RCC 7860 (cell line): ENCODE measurements at regions not wholly inside any gene's neighbourhood (a gene's known extent, or its start where the extent isn't known, plus 50 kb on each side); places are given as distances from the start of the nearest gene placed in this dataset.
A peak's percentile ranks its signal among the peaks of the same experiment; 100 is the strongest.
"Not testable (repeated sequence)": the region's sequence is repeated elsewhere in the genome, so short reads cannot be mapped to it uniquely, and the experiment has no call there.

Experiments
- DNase-seq: peaks from one replicate; pipeline ENCODE4 v3.0.0-alpha.2; 2015; ENCODE audit warnings: low spot score
- FAIRE-seq: peaks from 2 replicates; lab custom pipeline; 2012; peaks lifted over from hg19 to GRCh38; lab: Jason Lieb, UNC

DNA sequence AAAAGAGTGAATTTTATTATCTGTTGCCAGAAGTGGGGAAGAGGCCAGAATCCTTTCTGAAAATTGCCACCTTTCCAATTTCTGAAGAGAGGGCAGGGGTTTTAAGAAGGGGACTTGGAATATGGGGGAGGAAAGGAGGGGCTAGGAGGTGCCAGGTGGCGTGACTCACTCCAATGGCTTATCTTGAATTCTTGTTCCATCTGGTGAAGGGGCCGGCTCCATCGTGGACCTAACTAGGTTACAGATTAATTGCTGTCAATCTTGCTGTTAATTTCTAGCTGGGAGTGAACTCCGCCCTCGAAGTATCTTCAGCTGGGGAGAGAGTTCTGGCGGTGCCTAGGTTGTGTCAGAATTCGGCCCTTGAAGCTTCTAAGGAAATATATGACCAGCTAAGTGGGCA lies 138.7 kb downstream of the YTHDC2 start:
- FAIRE-seq: no peak
- DNase-seq: no peak

DNA sequence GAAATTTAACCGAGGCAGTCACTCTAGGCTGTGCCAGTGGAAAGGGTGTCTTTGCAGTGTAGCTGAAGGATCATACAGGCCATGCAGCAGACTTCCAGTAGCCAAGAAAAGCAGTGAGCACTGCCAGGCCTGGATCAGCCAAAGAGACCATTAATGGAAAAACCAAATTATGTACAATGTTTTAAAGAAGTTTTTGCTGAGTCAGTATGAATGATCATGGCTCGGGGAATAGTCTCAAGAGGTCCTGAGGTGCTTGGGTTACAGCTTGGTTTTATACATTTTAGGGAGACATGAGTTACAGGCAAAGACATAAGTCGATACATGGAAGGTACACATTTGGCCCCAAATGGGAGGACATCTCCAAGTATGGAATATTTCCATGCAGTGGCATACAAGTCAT lies 141.3 kb downstream of the YTHDC2 start:
- DNase-seq (no peak), FAIRE-seq (no peak)

DNA sequence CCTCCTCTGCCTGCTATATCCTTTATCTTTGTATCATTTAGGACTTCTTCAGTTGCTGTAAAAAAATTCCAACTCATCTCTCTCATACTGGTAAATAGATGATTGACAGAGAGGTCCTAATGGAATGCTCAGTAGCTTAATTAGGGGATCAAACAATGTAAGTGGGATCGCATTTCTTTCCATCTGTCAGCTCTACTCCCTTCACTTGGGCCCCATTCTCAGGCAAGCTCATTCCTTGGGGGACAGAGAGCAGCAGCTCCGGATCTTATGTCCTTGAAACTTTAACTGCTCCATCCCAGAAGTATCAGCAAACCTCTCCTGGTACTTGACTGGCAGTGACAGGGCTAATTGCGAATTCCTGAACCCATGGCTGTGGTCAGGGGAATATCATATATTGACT lies 146.7 kb downstream of the YTHDC2 start:
- FAIRE-seq: no peak
- DNase-seq: no peak

DNA sequence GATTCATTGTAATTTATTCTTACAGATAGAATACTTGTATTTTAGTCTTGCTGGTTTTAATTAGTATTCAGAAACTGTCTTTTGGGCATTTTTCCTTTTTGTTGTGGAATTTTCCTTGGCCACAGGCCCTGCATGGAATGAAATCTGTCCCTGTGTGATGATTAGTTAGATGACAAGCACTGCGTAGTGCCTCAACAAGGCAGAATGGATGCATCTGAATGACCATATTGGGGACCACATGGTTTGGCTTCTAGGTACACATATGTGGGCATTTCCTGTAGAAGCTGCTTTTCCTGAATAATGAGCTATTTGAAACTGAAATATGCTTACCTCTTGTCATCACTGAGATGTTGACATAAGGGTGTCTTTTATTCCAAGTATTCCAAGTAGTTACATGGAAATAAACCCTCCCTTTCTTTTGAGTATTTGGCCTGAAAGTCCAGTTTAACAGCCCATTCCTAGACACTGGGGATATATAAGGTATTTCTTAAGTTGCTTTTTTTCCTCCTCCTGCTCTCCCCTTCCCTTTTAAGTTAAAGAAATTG lies 147.3 kb downstream of the YTHDC2 start:
- DNase-seq (no peak), FAIRE-seq (no peak)

DNA sequence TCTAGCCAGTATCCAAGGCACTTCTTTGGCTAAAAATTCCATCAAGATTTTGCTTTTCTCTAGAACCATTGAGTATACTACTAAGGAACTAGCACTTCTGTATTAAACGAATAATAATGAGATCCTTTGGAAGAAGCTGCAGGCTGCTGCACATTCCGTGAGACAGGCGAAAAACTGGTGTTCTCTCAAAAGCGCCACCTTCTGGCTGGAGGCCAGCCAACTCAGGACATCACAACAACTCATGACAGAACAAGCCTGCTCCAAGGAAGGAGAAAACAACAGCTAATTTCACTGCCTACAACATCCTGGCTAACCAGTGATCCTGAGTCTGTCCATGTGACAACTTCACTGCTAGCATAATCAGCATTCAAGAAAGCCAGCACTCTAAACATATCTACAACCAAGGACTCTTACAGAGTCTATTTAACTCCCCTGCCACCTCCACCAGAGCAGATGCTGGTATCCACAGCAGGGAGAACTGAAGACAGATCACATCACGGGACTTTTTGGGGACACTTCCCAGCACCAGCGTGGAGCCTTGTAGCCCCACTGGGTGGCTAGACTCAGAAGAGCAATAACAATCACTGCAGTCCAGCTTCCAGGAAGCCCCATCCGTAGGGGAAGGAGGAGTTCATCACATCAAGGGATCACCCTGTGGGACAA lies 150.5 kb downstream of the YTHDC2 start:
- DNase-seq: no peak
- no peak for FAIRE-seq

DNA sequence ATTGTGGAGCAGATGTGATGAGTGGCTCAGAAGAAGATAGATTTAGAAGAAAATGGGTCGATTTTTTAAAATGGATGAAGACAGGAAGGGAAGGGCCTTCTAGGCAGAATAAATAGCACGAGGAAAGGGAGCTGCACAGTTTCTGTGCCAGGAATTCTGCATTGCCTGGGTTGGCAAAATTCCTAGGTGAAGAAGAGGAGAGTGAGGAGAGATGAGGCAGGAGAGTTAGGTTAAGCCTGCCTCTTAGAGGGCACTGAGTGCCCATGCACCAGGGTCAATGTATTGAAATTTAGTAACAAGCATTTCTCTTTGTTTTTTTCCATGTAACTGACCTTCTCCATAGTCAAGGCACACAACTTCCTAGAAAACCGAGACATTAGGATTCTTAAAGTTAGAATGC lies 159.5 kb downstream of the YTHDC2 start:
- FAIRE-seq: no peak

DNA sequence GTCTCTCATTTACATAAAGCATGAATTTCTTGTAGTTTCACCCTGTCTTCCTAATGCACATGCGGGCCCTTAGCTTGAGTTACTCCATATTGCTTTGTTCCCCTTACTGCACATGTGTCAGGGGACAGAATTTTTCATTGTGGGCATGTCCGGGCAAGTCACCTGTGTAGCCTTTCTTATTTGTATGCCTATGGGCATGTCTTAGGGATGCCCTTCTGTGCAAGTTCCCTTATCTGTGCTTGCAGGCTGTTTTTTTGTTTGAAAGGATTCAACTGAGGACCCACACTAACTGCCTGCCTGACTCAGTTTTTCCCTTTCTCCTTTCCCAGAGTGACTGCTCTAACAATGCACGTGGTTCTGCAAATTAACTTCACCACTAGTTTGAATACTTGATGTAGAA lies 161.7 kb downstream of the YTHDC2 start:
- no peak for FAIRE-seq
- DNase-seq: no peak

More for the DNA sequence above, 159.5 kb downstream of the YTHDC2 start:
- DNase-seq: no peak

DNA sequence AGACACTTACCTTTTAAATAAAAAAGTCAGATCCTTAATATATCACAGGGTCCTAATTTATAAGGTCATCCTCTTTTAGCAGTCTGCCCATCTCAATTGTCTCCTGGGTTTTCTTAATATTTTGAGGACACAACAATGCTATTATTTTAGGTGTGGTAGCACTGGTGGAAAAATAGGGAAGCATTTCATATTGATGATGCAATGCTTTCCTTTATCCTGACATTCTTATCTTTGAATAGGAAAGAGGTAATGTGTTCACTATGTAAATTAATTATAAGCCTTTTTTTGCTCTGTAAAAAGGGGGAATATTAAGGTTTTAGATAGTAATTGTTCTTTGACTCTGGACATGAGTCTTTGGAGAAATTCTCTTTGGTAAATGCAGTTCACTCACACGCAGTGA lies 164.7 kb downstream of the YTHDC2 start:
- no peak for DNase-seq
- no peak for FAIRE-seq

DNA sequence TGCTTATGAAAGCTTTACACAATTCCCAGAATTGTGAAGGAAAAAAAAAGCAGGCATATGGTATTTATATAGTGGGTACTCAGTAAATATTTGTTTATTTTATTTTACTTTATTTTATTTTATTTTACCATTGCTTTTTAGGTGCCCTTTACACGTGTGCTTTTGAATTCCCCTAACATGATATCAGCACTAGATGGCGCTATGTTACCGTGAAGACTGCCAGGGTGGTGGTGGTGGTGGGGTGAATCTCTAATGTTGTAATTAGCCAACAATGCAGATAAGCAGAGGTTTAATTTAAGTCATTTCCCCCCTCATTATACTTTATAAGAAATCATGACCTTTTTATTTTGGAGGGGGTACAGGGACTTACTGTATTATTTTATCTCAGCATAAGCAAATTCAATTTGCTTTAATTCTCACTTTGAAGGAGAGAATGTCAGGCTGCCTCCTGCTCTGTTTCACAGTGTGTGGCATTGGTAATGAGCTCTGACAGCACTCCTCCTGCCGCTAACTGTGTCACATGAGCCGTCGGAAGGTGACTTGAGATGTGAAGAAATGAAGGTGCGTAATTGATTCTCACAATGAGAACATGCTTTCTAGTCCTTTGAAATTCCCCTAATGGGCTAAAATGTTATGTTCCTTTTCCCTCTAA lies 165.6 kb downstream of the YTHDC2 start:
- peak; percentile 13 for DNase-seq
- peak; percentile 52 for FAIRE-seq

DNA sequence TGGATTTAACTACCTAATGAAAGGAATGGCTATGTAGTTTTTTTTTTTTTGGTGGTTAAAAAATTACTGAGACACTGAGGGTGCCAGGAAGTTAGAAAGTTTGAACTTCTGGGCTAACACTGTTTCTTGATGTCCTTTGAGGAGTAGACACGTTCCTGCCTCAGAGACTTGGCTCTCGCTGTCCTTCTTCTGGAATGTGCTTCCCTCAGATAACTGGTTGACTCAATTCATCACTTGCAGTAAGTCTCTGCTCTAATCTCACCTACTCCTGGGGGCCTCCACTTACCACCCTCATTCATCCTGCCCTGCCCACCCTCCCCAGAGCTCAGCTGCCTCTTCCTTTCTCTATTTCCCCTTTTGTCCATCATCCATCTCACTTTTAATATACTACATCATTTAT lies 167.0 kb downstream of the YTHDC2 start:
- DNase-seq (no peak), FAIRE-seq (no peak)

DNA sequence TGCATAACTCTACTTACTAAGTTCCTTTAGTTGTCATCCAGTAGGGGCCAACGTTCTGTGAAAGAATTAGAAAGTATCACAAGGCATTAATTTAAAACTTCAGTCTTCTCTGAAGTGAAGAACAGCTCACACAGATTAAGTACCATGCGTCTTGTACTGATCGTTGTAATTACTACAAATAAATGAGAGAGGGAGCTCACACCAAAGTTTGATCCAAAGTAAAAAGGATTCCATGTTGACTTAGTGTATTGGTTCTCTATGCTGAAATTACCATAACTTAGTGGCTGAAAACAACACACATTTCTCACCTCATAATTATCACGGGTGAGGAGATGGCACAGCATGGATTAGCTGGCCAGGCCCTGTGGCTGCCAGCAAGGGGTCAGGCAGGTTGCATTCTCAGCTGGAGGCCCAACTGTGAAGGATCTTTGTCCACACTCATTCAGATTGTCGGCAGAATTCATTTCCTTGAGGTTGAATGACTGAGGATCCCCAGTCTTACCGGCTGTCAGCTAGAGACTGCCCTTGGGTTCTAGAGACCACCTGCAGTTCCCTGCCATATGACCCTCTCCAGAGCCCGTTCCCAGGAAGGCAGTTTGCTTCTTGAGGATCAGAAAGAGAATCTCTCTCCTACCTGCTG lies 169.1 kb downstream of the YTHDC2 start:
- FAIRE-seq (no peak), DNase-seq (no peak)

DNA sequence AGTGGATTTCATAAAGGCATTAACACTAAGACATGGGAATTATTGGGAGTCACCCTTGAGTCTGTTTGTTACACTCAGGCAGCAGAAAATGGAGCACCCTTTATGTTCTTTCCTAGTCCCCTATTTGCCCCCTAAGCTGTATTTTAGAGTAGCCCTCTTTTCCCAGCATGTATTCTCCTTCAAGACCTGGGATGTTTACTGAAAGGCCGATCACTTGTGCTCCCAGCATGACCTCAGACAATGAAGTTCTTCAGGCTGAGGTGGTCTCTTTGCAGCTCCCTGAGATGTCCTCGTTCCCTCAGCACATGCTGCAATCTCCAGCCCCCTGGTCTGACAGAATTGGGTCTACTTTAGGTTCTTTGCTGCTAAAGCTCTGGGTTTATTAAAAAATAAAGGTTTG lies 169.7 kb downstream of the YTHDC2 start:
- no peak for FAIRE-seq
- DNase-seq: no peak

DNA sequence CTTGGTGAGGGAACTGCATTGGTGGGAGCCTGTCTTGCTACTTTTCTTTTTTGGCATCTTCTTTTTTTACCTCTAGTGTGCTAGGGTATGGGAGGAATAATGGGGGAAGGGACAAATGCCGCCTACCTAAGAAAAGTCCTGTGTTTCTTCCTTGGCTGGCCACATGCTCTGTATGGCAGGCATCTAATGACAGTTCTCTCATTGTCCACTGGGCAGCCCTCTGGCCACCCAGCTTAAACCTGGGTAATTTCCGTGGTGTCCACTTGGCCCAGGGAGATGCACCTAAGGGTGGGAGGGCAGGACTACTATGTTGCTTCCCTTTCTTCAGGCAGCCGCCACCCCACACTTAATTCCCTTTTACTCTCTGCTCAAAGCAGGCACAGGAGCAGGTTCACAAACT lies 173.1 kb downstream of the YTHDC2 start:
- DNase-seq (no peak), FAIRE-seq (no peak)

DNA sequence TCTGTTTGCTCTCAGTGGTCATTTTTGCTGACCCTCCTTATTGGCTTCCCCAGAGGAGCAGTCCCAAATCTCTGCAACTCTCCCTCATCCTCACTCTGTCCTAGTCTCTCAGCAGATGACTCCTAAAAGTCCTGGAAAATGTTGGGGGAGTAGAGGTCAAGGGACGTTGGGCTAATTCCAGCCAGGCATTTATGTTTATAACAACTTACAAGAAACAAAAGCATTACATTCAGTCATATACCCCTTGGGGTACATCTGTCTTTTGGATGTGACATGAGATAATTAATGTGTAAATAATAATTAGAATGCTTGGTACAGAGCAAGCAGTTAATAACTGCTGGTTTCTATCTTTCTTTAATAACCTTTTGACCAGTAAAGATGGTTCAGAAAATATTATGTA lies 176.2 kb downstream of the YTHDC2 start:
- DNase-seq: no peak
- no peak for FAIRE-seq

DNA sequence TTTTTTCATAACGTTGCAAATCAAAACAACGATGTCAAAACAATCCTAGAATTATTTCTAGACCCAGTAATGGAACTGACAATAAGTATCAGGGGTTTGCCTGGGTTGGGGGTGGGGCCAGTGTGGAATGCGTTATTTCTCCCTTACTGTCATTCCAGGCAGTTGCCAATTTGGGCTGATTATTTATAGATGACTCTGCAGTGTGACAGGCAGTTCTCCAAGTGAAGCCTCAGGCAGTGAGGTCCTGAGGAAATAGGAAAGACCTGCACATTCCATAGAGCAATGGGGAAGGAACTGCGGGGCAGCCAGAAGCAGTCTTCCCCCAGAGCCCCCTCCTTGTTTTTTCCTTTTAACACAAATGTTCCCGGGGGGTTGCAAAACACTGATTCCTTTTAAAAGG lies 179.0 kb downstream of the YTHDC2 start:
- no peak for DNase-seq
- no peak for FAIRE-seq

DNA sequence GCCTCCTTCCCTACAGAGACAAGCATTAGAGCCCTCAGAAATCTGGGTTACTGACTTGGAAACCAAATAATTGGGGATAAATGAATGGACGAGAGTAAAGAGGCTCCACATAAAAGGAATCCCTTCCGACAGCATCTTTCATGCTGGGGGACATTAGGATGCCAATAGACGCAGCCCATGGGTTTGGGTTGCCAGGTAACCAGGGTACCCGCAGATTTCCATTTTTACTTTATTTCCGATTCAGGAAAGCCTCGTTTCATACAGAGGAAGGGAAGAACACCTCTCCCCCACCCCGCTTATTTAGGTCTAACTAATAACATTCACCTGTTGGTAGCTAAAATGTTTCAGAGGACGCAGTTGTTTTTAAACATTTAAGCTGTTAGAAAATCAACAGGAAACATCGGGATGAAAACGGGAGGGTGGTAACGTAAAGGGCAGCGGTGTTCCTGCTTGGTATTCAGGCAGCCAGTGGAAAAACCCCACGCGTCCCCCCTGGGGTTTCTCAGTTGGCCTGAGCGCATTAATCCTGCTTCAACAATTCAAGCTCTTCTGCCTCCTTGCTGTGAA lies 179.5 kb downstream of the YTHDC2 start:
- no peak for FAIRE-seq
- no peak for DNase-seq

DNA sequence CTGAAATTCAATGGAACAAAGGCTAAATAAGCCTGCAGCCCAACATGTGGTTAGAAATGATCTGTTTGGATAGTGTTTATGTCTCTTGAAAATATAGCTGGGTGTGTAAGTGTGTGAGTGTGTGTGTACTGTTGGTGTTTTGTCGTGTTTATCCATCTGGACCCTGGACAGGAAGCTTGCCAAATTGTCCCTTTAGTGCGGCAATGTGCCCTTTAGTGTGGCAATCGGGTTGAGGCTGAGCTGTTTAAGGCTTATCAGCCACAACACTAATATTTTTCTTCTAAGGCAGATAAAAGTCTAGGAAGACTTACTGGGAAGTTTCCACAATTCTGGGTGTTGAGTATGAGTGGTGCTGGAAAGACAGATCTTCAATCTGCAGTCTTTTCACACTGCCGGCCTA lies 180.2 kb downstream of the YTHDC2 start:
- no peak for DNase-seq
- no peak for FAIRE-seq

DNA sequence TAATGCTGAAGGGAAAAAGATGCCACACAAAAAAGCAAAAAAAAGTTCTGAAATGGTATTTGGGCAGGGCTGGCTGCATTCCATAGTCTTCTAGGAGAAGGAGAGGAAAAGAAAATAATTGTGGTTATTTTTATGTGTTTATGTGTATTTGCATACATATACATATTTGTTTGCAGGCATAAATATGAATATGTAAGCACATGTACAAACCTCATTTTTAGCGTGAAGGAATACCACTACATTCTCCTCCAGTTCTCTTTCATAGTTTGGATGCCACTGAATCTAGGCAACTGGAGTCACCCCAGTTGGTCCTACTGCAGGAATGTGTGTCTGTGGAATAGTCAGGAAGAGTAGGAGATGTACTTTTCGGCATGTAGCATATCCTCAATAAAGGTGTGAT lies 181.1 kb downstream of the YTHDC2 start:
- DNase-seq: no peak
- FAIRE-seq: no peak

DNA sequence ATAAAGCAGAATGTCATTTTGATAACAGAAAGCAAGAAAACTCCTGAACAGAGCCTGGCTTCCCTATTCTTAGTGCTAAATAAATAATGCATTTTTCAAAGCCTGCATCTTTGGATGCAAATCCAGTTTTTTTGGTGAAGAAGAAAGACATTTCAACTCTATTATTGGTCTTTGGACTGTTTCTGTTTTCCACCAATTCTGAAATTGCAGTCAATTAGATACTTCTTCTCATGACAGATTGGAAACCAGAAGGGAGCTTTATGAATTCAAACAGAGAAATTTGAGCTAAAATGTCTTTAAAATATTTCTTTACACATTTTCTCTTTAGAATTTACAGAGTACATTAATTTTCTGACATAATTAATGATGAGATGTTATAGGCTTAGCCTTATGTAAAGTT lies 189.8 kb downstream of the YTHDC2 start:
- FAIRE-seq (no peak), DNase-seq (no peak)

DNA sequence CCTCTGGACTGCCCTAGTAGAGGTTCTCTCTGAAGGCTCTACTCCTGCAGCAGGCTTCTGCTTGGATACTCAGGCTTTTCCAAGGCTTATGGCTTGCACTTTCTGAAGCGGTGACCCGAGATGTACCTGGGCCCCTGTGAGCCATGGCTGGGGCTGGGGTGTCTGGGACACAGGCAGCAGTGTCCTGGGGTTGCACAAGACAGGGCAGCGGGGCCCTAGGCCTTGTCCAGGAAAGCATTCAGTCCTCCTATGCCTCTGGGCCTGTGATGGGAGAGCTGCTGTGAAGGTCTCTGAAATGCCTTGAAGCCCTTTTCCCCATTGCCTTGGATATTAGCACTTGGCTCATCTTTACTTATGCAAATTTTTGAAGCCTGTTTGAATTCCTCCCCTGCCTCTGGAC lies 192.2 kb downstream of the YTHDC2 start:
- DNase-seq (no peak), FAIRE-seq (no peak)

DNA sequence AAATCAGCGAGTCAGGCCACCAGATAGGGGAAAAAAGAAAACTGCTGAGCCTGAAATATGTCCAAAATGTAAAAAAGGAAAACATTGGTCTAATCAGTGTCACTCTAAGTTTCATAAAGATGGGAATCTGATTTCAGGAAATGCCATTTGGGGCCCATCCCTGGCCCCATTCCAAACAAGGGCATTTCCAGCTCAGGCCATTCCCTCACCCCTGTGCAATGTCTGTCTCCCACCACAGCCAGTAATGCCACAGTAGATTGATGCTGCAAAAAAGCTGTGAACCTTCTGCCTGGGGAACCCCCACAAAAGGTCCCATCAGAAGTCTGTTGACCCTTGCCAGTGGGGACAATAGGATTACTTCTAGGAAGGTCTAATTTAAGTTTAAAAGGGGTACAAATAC lies 199.6 kb downstream of the YTHDC2 start:
- FAIRE-seq (no peak), DNase-seq (no peak)

DNA sequence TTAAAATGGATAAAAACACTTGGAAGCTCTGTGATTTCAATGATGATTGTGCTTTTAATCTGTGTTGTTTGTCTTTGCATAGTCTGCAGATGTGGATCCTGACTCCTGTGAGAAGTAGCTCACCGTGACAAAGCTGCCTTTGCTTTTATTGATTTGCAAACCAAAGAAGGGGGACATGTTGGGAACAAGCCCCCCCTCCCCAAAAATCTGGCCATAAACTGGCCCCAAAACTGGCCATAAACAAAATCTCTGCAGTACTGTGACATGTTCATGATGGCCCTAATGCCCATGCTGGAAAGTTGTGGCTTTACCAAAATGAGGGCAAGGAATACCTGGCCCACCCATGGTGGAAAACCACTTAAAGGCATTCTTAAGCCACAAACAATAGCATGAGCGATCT lies 202.4 kb downstream of the YTHDC2 start:
- DNase-seq, FAIRE-seq: not testable (repeated sequence)
